A549 (cell line): ENCODE measurements at regions not wholly inside any gene's neighbourhood (a gene's known extent, or its start where the extent isn't known, plus 50 kb on each side); places are given as distances from the start of the nearest gene placed in this dataset.

Experiments
- ATAC-seq, 2 experiments: fragments of 200-7000 bp in 1 of 2; fragments of >200 bp in 1 of 2; cut with Nextera tagmentation in 1 of 2; cut with Tn5 transposase in 1 of 2; 3 replicates each; pipeline versions ENCODE4 v1.8.0 to v1.9.1; 2018 to 2020; ENCODE audit warnings: mild to moderate bottlenecking in 1 of 2, moderate library complexity in 1 of 2
- CTCF ChIA-PET: fragments of 300-600 bp; sonication (Branson Sonifier 250); formaldehyde crosslinking; extraction: SDS; loops from one replicate; lab custom pipeline; 2021; ENCODE audit warnings: antibody characterized with exemption, inconsistent platforms; lab: Yijun Ruan, JAX
- POLR2A ChIA-PET: fragments of 350-600 bp; formaldehyde crosslinking; extraction: SDS; loops from one replicate; lab custom pipeline; 2021; ENCODE audit warnings: antibody characterized with exemption, inconsistent platforms; lab: Yijun Ruan, JAX
- DNase-seq, 2 experiments: peaks; one replicate each; pipeline versions ENCODE4 v3.0.0 to v3.0.0-alpha.2; 2011 to 2016; ENCODE audit warnings: low read depth in 1 of 2, low spot score in 1 of 2
- FAIRE-seq: peaks from 2 replicates; lab custom pipeline; 2011; peaks lifted over from hg19 to GRCh38; lab: Jason Lieb, UNC
- H3K27ac ChIP-seq, 2 experiments: fragments of >200 bp; sonication (Bioruptor Twin); formaldehyde crosslinking; 3 replicates each; pipeline ENCODE4 v1.5.1; 2016 to 2017
- H3K4me1 ChIP-seq: fragments of >200 bp; sonication (Bioruptor Twin); formaldehyde crosslinking; 3 replicates; pipeline ENCODE4 v1.6.1; 2016
- H3K4me2 ChIP-seq: fragments of >200 bp; sonication (Bioruptor Twin); formaldehyde crosslinking; 3 replicates; pipeline ENCODE4 v1.6.1; 2016
- H3K4me3 ChIP-seq: fragments of >200 bp; sonication (Bioruptor Twin); formaldehyde crosslinking; 3 replicates; pipeline ENCODE4 v1.5.1; 2016
- H3K9me3 ChIP-seq: fragments of >200 bp; sonication (Bioruptor Twin); formaldehyde crosslinking; 3 replicates; pipeline ENCODE4 v1.6.1; 2016
- BCL3 ChIP-seq: fragments of >200 bp; sonication (Bioruptor Twin); formaldehyde crosslinking; IDR thresholded peaks from 3 replicates; pipeline ENCODE4 v1.6.1; 2016
- CBX2 ChIP-seq: fragments of 200-600 bp; sonication (generic); IDR thresholded peaks from 2 replicates; pipeline ENCODE4 v1.6.1; 2016; ENCODE audit warnings: low read depth, mild to moderate bottlenecking, borderline replicate concordance
- CBX8 ChIP-seq: fragments of 200-600 bp; sonication (generic); IDR thresholded peaks from 2 replicates; pipeline ENCODE4 v1.6.1; 2016
- CHD2 ChIP-seq: fragments of 150-350 bp; IDR thresholded peaks from 2 replicates; pipeline ENCODE4 v1.6.1; 2014; ENCODE audit warnings: low read length; ENCODE audit not compliant: partially characterized antibody
- CHD4 ChIP-seq: fragments of 200-600 bp; sonication (generic); IDR thresholded peaks from 2 replicates; pipeline ENCODE4 v1.6.1; 2016; ENCODE audit warnings: antibody characterized with exemption, mild to moderate bottlenecking, borderline replicate concordance
- EHF ChIP-seq: fragments of 250-450 bp; sonication (Bioruptor Pico); IDR thresholded peaks from 2 replicates; pipeline ENCODE4 v1.5.0; 2020; ENCODE audit warnings: mild to moderate bottlenecking
- ESRRA ChIP-seq: fragments of 150-350 bp; IDR thresholded peaks from 2 replicates; pipeline ENCODE4 v1.6.1; 2014; ENCODE audit warnings: mild to moderate bottlenecking, low read length, borderline replicate concordance
- FOSB ChIP-seq: fragments of 250-450 bp; sonication (Bioruptor Pico); IDR thresholded peaks from 2 replicates; pipeline ENCODE4 v1.5.0; 2020; ENCODE audit warnings: mild to moderate bottlenecking, moderate library complexity
- FOSL2 ChIP-seq, 2 experiments: fragments of 450-650 bp in 1 of 2; fragments of >200 bp in 1 of 2; sonication (Bioruptor Twin) in 1 of 2; formaldehyde crosslinking; IDR thresholded peaks; 2 replicates each; pipeline versions ENCODE4 v1.5.0 to v1.6.1; 2016 to 2020; ENCODE audit warnings: mild to moderate bottlenecking in 1 of 2, moderate library complexity in 1 of 2
- FOXS1 ChIP-seq: fragments of 250-450 bp; sonication (Bioruptor Pico); IDR thresholded peaks from 2 replicates; pipeline ENCODE4 v1.5.0; 2020; ENCODE audit warnings: mild to moderate bottlenecking, moderate library complexity
- HDAC2 ChIP-seq: fragments of 200-600 bp; sonication (generic); IDR thresholded peaks from 2 replicates; pipeline ENCODE4 v1.6.1; 2016
- HEYL ChIP-seq: fragments of 250-450 bp; sonication (Bioruptor Pico); IDR thresholded peaks from 2 replicates; pipeline ENCODE4 v1.8.0; 2021; ENCODE audit warnings: mild to moderate bottlenecking, moderate library complexity
- HMGXB4 ChIP-seq: fragments of 250-450 bp; sonication (Bioruptor Pico); IDR thresholded peaks from 2 replicates; pipeline ENCODE4 v1.5.0; 2021; ENCODE audit warnings: mild to moderate bottlenecking, moderate library complexity, borderline replicate concordance
- HOXB13 ChIP-seq: fragments of 250-450 bp; sonication (Bioruptor Pico); IDR thresholded peaks from 2 replicates; pipeline ENCODE4 v1.5.0; 2020; ENCODE audit warnings: low read depth, mild to moderate bottlenecking, moderate library complexity
- HOXB5 ChIP-seq: fragments of 250-450 bp; sonication (Bioruptor Pico); IDR thresholded peaks from 2 replicates; pipeline ENCODE4 v1.5.0; 2020; ENCODE audit warnings: mild to moderate bottlenecking, moderate library complexity
- JUNB ChIP-seq: fragments of >200 bp; sonication (Bioruptor Twin); formaldehyde crosslinking; IDR thresholded peaks from 2 replicates; pipeline ENCODE4 v1.6.1; 2016
- KDM1A ChIP-seq: fragments of 200-600 bp; sonication (generic); IDR thresholded peaks from 2 replicates; pipeline ENCODE4 v1.6.1; 2016; ENCODE audit warnings: low read depth, mild to moderate bottlenecking
- KDM5A ChIP-seq: fragments of 200-600 bp; sonication (generic); IDR thresholded peaks from 2 replicates; pipeline ENCODE4 v1.6.1; 2016; ENCODE audit warnings: antibody characterized with exemption, mild to moderate bottlenecking
- MAX ChIP-seq: IDR thresholded peaks from 2 replicates; pipeline ENCODE4 v1.6.1; 2012
- MAZ ChIP-seq: fragments of 150-350 bp; IDR thresholded peaks from 2 replicates; pipeline ENCODE4 v1.6.1; 2014; ENCODE audit warnings: antibody characterized with exemption, low read depth, low read length, borderline replicate concordance
- NFE2L2 ChIP-seq: fragments of 150-350 bp; conservative IDR thresholded peaks from 2 replicates; pipeline ENCODE4 v1.6.1; 2014; ENCODE audit warnings: low read length
- PBX3 ChIP-seq: IDR thresholded peaks from 2 replicates; pipeline ENCODE4 v1.6.1; 2012
- POLR2AphosphoS2 ChIP-seq: conservative IDR thresholded peaks from 2 replicates; pipeline ENCODE4 v1.6.1; 2012; ENCODE audit warnings: low read length, improper control_type of control experiment, inconsistent platforms
- RCOR1 ChIP-seq: fragments of 150-350 bp; IDR thresholded peaks from 2 replicates; pipeline ENCODE4 v1.6.1; 2014; ENCODE audit warnings: antibody characterized with exemption, low read length, low read depth
- ZSCAN20 ChIP-seq: fragments of 250-450 bp; sonication (Bioruptor Pico); IDR thresholded peaks from 2 replicates; pipeline ENCODE4 v1.8.0; 2022; ENCODE audit warnings: mild to moderate bottlenecking, moderate library complexity
- WGBS: methylation state at CpG from one replicate; pipeline ENCODE4 v1.1.6; 2017; ENCODE audit errors: missing lambda C conversion rate; 5-methylcytosine and 5-hydroxymethylcytosine counted together
- TF ChIP-seq, protein P1 (sequence below): fragments of >200 bp; sonication (Bioruptor Twin); formaldehyde crosslinking; IDR thresholded peaks from 2 replicates; pipeline ENCODE4 v1.6.1; 2016
- TF ChIP-seq, protein P2 (sequence below): fragments of 250-450 bp; sonication (Bioruptor Pico); IDR thresholded peaks from 2 replicates; pipeline ENCODE4 v1.5.0; 2020; ENCODE audit warnings: low read depth, mild to moderate bottlenecking, moderate library complexity
- TF ChIP-seq, protein P3 (sequence below): fragments of 150-350 bp; IDR thresholded peaks from 2 replicates; pipeline ENCODE4 v1.6.1; 2014; ENCODE audit warnings: low read depth, mild to moderate bottlenecking, low read length

- ChIA-PET POLR2A (no interaction called here), CTCF (no interaction called here)
- TF ChIP-seq KDM5A (no peak), BCL3 (no peak), FOSL2 (IDR thresholded peaks at IDR 0.05) (no peak), FOSL2 (CRISPR knock-in tag; IDR thresholded peaks at IDR 0.05) (no peak), CHD4 (no peak), FOXS1 (no peak), HEYL (CRISPR knock-in tag) (no peak), CBX2 (no peak), HMGXB4 (CRISPR knock-in tag) (no peak), KDM1A (no peak), MAZ (no peak), EHF (CRISPR knock-in tag) (no peak), CHD2 (no peak), NFE2L2 (no peak), ZSCAN20 (CRISPR knock-in tag) (no peak), RCOR1 (no peak), PBX3 (no peak)
- TF ChIP-seq, protein P1, sequence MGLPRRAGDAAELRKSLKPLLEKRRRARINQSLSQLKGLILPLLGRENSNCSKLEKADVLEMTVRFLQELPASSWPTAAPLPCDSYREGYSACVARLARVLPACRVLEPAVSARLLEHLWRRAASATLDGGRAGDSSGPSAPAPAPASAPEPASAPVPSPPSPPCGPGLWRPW, result no peak
- TF ChIP-seq, protein P2, sequence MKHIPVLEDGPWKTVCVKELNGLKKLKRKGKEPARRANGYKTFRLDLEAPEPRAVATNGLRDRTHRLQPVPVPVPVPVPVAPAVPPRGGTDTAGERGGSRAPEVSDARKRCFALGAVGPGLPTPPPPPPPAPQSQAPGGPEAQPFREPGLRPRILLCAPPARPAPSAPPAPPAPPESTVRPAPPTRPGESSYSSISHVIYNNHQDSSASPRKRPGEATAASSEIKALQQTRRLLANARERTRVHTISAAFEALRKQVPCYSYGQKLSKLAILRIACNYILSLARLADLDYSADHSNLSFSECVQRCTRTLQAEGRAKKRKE (CRISPR knock-in tag), result no peak
- TF ChIP-seq, protein P3, sequence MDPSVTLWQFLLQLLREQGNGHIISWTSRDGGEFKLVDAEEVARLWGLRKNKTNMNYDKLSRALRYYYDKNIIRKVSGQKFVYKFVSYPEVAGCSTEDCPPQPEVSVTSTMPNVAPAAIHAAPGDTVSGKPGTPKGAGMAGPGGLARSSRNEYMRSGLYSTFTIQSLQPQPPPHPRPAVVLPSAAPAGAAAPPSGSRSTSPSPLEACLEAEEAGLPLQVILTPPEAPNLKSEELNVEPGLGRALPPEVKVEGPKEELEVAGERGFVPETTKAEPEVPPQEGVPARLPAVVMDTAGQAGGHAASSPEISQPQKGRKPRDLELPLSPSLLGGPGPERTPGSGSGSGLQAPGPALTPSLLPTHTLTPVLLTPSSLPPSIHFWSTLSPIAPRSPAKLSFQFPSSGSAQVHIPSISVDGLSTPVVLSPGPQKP, result no peak
- 34% methylated on average over 2 of the region's 2 CpGs for WGBS
- no peak overlapping the region for H3K4me2 ChIP-seq
- no peaks in the 10 kb centered on the region for H3K9me3 ChIP-seq
- DNase-seq, result no peak
- FAIRE-seq, result no peak
- H3K4me1 ChIP-seq, result no peaks in the 10 kb centered on the region
- no peak overlapping the region for H3K4me3 ChIP-seq
- no peak overlapping the region for H3K27ac ChIP-seq
- ATAC-seq, result no peak
These were observed 881.8 kb upstream of the CITED2 start for GRCh38 chr6:140256248-140256647.

GRCh38 chr6:140253096-140253495 is 878.6 kb upstream of the CITED2 start:
- Histone ChIP-seq H3K4me2 (no peak overlapping the region), H3K9me3 (no peaks in the 10 kb centered on the region), H3K4me3 (no peak overlapping the region), H3K4me1 (no peaks in the 10 kb centered on the region), H3K27ac (no peak overlapping the region)
- ATAC-seq (no peak), FAIRE-seq (no peak), DNase-seq (no peak)
- no peak for TF ChIP-seq HEYL (CRISPR knock-in tag)
- no peak for TF ChIP-seq FOSB
- TF ChIP-seq MAX, result no peak
- TF ChIP-seq, protein P3, result no peak
- no peak for TF ChIP-seq ESRRA
- TF ChIP-seq JUNB, result no peak
- no peak for TF ChIP-seq POLR2AphosphoS2
- TF ChIP-seq EHF (CRISPR knock-in tag), result no peak
- no peak for TF ChIP-seq HOXB5
- TF ChIP-seq CBX8, result no peak
- no peak for TF ChIP-seq HDAC2
- TF ChIP-seq, protein P1, result no peak
- TF ChIP-seq HOXB13 (CRISPR knock-in tag), result no peak
- CTCF ChIA-PET, result no interaction called here
- WGBS, result 8% methylated on average over 1 of the region's 1 CpG
- POLR2A ChIA-PET, result no interaction called here
